ENCODE measurements at regions not wholly inside any gene's neighbourhood (a gene's known extent, or its start where the extent isn't known, plus 50 kb on each side); places are given as distances from the start of the nearest gene placed in this dataset.

- no peak for TF ChIP-seq ZNF274 (IDR thresholded peaks at IDR 0.05; ENCODE audit: low read depth, low read length)
- TF ChIP-seq SUZ12 (IDR thresholded peaks at IDR 0.05; ENCODE audit: extremely low read depth, insufficient read depth, insufficient read length): no peak
- no peak for TF ChIP-seq YY1 (IDR thresholded peaks at IDR 0.05; ENCODE audit: insufficient read depth, insufficient read length)
These were observed 77.9 kb upstream of the DOCK10 start for GRCh38 chr2:225120186-225120585.
